ENCODE measurements at regions not wholly inside any gene's neighbourhood (a gene's known extent, or its start where the extent isn't known, plus 50 kb on each side); places are given as distances from the start of the nearest gene placed in this dataset.

GRCh38 chr5:171664489-171664888, 121.1 kb upstream of the SMIM23 start:
- no peak overlapping the region for H3K27ac ChIP-seq
- H3K36me3 ChIP-seq: no peaks in the 10 kb centered on the region
- H3K27me3 ChIP-seq: peaks cover 4% of the 10 kb centered on the region
- no peak overlapping the region for H3K4me3 ChIP-seq
- TF ChIP-seq EP300 (IDR thresholded peaks at IDR 0.05) (no peak), POLR2A (IDR thresholded peaks at IDR 0.05) (no peak)
- no peaks in the 10 kb centered on the region for H3K9me3 ChIP-seq
- peaks cover 11% of the 10 kb centered on the region for H3K4me1 ChIP-seq
- 74% methylated on average over 4 of the region's 4 CpGs for WGBS
- no peak for DNase-seq (ENCODE audit: low spot score in 2 of 2)

DNA sequence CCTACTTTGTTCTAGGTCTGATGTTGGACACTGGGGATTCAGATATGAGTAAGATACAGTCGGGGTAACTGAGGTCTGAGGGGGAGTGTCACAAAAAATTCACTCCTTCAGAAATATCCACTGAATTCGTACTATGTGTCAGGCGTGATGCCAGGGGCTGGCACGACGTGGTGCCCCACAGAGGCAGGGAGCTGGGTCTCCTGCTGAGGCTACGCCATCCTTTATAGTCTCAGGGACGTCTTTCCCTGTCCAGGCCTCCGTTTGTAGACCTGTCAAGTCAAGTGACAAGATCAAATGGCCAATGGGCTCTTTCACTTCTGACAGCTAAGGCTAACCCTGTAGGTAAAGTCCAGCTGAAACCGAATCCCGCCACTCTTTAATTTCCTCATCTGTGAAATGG, 118.8 kb upstream of the SMIM23 start:
- no peaks in the 10 kb centered on the region for H3K9me3 ChIP-seq
- no peak for TF ChIP-seq POLR2AphosphoS5 (IDR thresholded peaks at IDR 0.05)
- TF ChIP-seq EP300 (IDR thresholded peaks at IDR 0.05): no peak
- no peak for TF ChIP-seq POLR2A (IDR thresholded peaks at IDR 0.05)
- TF ChIP-seq CTCF (IDR thresholded peaks at IDR 0.05): no peak
- 94% methylated on average over 10 of the region's 10 CpGs for WGBS
- H3K4me3 ChIP-seq: no peak overlapping the region
- no peak overlapping the region for H3K27ac ChIP-seq
- H3K36me3 ChIP-seq: no peaks in the 10 kb centered on the region
- H3K4me1 ChIP-seq: peaks cover 11% of the 10 kb centered on the region
- peaks cover 4% of the 10 kb centered on the region for H3K27me3 ChIP-seq
- no peak for DNase-seq (ENCODE audit: low spot score in 2 of 2)

DNA sequence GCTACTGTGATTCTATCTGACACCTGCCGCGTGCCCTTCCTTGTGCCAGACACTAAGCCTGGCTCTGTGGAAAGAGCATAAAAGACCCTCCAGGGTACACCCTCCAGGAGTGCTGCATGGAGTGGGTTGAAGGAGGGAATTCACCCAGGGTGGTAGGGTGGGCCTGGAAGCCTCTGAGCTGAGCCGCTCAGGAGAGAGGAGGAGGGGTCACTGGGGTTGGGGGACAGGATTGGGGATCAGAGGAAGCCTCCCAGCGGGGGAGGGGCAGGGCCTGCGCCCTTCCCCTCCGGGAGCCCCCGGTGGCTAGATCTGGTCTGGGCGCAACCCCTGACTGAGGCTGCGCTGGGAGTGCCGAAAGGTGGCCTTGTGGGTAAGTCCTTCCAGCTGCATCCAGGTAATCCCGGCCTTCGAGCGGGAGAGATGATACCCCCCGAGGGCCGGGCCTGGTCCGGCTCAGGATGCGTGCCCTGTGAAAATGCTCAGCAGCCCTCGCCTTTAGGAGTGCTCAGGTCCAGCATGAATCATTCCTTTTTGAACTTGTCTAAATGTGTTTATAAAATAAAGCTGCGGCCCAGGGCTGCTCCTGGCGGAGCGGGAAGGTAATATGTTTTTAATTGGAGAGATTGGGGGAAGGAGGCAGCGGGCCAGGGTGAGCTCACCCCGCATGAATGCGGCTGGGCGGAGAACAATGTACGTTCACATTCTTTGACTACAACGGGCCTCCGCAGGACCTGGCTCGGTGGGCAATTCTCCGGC, 118.1 kb upstream of the SMIM23 start:
- WGBS: 33% methylated on average over 20 of the region's 30 CpGs
- DNase-seq (ENCODE audit: low spot score in 2 of 2): peak; percentile 76 to 87
- TF ChIP-seq POLR2AphosphoS5 (IDR thresholded peaks at IDR 0.05) (no peak), CTCF (IDR thresholded peaks at IDR 0.05) (peak in 1 of 2 donors; percentile 17)
- Histone ChIP-seq H3K4me3 (no peak overlapping the region), H3K36me3 (no peaks in the 10 kb centered on the region), H3K4me1 (peaks cover 11% of the 10 kb centered on the region), H3K27me3 (peaks cover 4% of the 10 kb centered on the region), H3K9me3 (no peaks in the 10 kb centered on the region), H3K27ac (peak overlapping the region; percentile 50)

DNA sequence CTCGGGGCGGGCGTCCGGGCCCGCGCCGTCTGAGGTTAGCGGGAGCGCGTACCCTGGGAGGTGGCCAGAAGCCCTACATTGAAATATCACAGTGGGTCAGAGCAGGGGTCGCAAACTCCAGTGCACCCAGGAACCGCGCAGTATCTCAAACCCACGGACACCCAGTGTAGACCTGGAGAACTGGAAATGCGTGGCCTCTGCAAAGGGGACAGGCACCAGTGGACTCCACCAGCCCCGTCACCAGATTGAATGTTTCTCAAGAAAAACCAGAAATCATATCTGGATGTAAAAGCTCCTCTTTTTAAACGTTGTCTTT, 117.6 kb upstream of the SMIM23 start:
- no peak overlapping the region for H3K4me3 ChIP-seq
- no peaks in the 10 kb centered on the region for H3K9me3 ChIP-seq
- peak overlapping the region; percentile 50 for H3K27ac ChIP-seq
- no peaks in the 10 kb centered on the region for H3K36me3 ChIP-seq
- TF ChIP-seq EP300 (IDR thresholded peaks at IDR 0.05): no peak
- TF ChIP-seq POLR2AphosphoS5 (IDR thresholded peaks at IDR 0.05): no peak
- no peak for TF ChIP-seq CTCF (IDR thresholded peaks at IDR 0.05)
- no peak for TF ChIP-seq POLR2A (IDR thresholded peaks at IDR 0.05)
- H3K4me1 ChIP-seq: peaks cover 11% of the 10 kb centered on the region
- WGBS: 51% methylated on average over 17 of the region's 17 CpGs
- peaks cover 4% of the 10 kb centered on the region for H3K27me3 ChIP-seq
- DNase-seq (ENCODE audit: low spot score in 2 of 2): no peak

- Histone ChIP-seq H3K4me3 (no peak overlapping the region), H3K9me3 (peaks cover 3% of the 10 kb centered on the region)
- TF ChIP-seq EP300 (IDR thresholded peaks at IDR 0.05) (no peak), POLR2AphosphoS5 (IDR thresholded peaks at IDR 0.05) (no peak), CTCF (IDR thresholded peaks at IDR 0.05) (no peak), POLR2A (IDR thresholded peaks at IDR 0.05) (no peak)
Observed at GRCh38 chr5:171669571-171669970, 116.0 kb upstream of the SMIM23 start.

DNA sequence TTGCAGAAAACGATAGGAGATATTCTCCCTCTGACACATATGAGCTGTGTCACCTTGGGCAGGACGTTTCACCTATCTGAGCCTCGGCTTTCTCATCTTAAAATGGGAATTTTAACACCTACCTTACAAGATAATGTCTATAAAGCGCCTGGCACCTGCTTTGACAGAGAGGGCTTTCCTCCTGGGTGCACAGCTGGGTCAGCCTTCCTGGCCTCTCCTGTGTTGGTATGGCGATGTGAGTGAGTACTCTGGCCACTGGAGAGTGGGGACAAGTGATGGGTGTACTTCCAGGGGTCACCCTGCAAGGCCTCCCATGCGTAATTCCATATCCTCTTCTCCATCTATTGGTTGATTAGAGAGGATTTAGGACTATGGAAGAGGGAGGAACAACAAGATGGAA, 113.1 kb upstream of the SMIM23 start:
- H3K4me1 ChIP-seq: peaks cover 6% of the 10 kb centered on the region
- no peak for DNase-seq (ENCODE audit: low spot score in 2 of 2)
- no peaks in the 10 kb centered on the region for H3K36me3 ChIP-seq
- H3K4me3 ChIP-seq: no peak overlapping the region
- H3K27me3 ChIP-seq: peaks cover 1% of the 10 kb centered on the region
- WGBS: 97% methylated on average over 6 of the region's 6 CpGs
- H3K27ac ChIP-seq: no peak overlapping the region
- TF ChIP-seq POLR2AphosphoS5 (IDR thresholded peaks at IDR 0.05): no peak
- no peak for TF ChIP-seq EP300 (IDR thresholded peaks at IDR 0.05)
- TF ChIP-seq CTCF (IDR thresholded peaks at IDR 0.05): no peak
- TF ChIP-seq POLR2A (IDR thresholded peaks at IDR 0.05): no peak
- H3K9me3 ChIP-seq: peaks cover 3% of the 10 kb centered on the region

More at GRCh38 chr5:171669571-171669970, 116.0 kb upstream of the SMIM23 start:
- Histone ChIP-seq H3K4me1 (peaks cover 11% of the 10 kb centered on the region), H3K27ac (no peak overlapping the region), H3K36me3 (no peaks in the 10 kb centered on the region), H3K27me3 (peaks cover 4% of the 10 kb centered on the region)
- DNase-seq (ENCODE audit: low spot score in 2 of 2): no peak

All from suprapubic skin (tissue), 4 donors.